Activated B cell treated with CpG ODN at 0.5 μM for 24 hours (primary cell): ENCODE measurements at regions not wholly inside any gene's neighbourhood (a gene's known extent, or its start where the extent isn't known, plus 50 kb on each side); places are given as distances from the start of the nearest gene placed in this dataset.

ENCODE experiments used
- ATAC-seq: fragments of 200-7000 bp; cut with Tn5 transposase; one replicate; pipeline ENCODE4 v1.10.0; 2021; ENCODE audit warnings: low read depth, mild to moderate bottlenecking, moderate library complexity
- CTCF ChIA-PET: fragments of 350-600 bp; sonication (Branson Sonifier 250); formaldehyde crosslinking; loops from one replicate; lab custom pipeline; 2021; ENCODE audit warnings: antibody characterized with exemption; lab: Charles Lee
- POLR2A ChIA-PET: fragments of 350-600 bp; sonication (Branson Sonifier 250); formaldehyde crosslinking; loops from one replicate; lab custom pipeline; 2021; ENCODE audit warnings: antibody characterized with exemption; lab: Charles Lee
- DNase-seq: peaks from one replicate; pipeline ENCODE4 v3.0.0; 2022
- H3K27ac Mint-ChIP-seq: one replicate; pipeline ENCODE4 v1.8.0; 2020; ENCODE audit warnings: mixed read lengths
- H3K27me3 Mint-ChIP-seq: one replicate; pipeline ENCODE4 v1.8.0; 2021; ENCODE audit warnings: mixed read lengths
- H3K36me3 Mint-ChIP-seq: one replicate; pipeline ENCODE4 v1.8.0; 2021; ENCODE audit warnings: low read depth, mixed read lengths
- H3K4me1 Mint-ChIP-seq: one replicate; pipeline ENCODE4 v1.8.0; 2021; ENCODE audit warnings: mixed read lengths
- H3K4me3 Mint-ChIP-seq: one replicate; pipeline ENCODE4 v1.8.0; 2020; ENCODE audit warnings: mild to moderate bottlenecking, mixed read lengths
- H3K9me3 Mint-ChIP-seq: one replicate; pipeline ENCODE4 v1.8.0; 2020; ENCODE audit warnings: mixed read lengths
- intact Hi-C: fragments of 100-400 bp; cut with micrococcal nuclease; formaldehyde crosslinking; loops from one replicate; pipeline ENCODE4 v1.15.1; 2024
- TF ChIP-seq, protein P1 (sequence below): fragments of 200-600 bp; IDR thresholded peaks from one replicate; pipeline ENCODE4 v1.8.0; 2022; ENCODE audit warnings: antibody characterized with exemption, mild to moderate bottlenecking

DNA sequence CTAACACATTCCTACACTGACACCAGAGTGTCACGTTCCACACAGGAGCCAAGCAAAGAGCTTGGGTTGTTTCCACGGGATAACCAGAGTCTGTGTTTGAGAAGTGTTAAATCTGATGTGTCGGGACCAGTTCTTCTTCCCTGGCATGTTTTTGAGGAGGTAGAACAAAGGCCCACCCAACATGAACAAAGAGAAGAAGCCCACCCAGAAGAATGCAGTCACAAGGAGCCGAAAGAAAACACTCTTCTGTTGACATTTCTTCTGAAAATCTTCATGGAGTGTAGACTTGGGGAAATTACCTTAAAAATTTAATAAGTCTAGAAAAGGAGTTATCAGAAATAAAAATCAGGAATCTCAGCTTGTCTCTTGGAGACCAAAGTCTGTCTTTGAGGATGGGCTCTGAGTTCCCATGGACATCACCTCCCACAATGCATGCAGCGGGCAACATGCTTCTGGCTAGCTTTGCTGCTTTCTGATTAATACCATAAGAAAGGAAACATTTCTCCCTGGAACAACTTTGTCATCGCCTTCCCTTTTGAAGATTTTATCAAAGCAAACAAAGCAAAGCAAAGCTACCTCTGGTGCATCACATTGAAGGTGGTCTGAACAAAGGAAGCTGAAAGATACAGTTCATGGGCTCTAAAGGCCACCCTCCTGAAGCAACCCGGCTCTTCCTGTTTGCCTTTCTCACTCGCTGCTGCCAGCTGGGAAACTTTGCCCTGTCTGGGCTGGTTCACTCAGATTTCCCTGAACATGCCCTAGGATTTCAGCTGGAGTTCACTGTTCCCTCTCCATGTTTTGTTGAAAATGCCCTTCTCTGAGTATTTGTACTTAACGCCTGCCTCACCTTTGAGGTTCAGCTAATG lies 448.1 kb downstream of the KIF16B start:
- H3K4me3 Mint-ChIP-seq = no peak overlapping the region
- no peaks in the 10 kb centered on the region for H3K27me3 Mint-ChIP-seq
- no peak for ATAC-seq
- DNase-seq = no peak
- ChIA-PET CTCF (no interaction called here), POLR2A (no interaction called here)
- peaks cover 17% of the 10 kb centered on the region for H3K4me1 Mint-ChIP-seq
- no peak overlapping the region for H3K27ac Mint-ChIP-seq
- intact Hi-C loops = no loop called here
- H3K36me3 Mint-ChIP-seq = no peaks in the 10 kb centered on the region
- TF ChIP-seq, protein P1, sequence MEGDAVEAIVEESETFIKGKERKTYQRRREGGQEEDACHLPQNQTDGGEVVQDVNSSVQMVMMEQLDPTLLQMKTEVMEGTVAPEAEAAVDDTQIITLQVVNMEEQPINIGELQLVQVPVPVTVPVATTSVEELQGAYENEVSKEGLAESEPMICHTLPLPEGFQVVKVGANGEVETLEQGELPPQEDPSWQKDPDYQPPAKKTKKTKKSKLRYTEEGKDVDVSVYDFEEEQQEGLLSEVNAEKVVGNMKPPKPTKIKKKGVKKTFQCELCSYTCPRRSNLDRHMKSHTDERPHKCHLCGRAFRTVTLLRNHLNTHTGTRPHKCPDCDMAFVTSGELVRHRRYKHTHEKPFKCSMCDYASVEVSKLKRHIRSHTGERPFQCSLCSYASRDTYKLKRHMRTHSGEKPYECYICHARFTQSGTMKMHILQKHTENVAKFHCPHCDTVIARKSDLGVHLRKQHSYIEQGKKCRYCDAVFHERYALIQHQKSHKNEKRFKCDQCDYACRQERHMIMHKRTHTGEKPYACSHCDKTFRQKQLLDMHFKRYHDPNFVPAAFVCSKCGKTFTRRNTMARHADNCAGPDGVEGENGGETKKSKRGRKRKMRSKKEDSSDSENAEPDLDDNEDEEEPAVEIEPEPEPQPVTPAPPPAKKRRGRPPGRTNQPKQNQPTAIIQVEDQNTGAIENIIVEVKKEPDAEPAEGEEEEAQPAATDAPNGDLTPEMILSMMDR = no peak
- no peaks in the 10 kb centered on the region for H3K9me3 Mint-ChIP-seq

DNA sequence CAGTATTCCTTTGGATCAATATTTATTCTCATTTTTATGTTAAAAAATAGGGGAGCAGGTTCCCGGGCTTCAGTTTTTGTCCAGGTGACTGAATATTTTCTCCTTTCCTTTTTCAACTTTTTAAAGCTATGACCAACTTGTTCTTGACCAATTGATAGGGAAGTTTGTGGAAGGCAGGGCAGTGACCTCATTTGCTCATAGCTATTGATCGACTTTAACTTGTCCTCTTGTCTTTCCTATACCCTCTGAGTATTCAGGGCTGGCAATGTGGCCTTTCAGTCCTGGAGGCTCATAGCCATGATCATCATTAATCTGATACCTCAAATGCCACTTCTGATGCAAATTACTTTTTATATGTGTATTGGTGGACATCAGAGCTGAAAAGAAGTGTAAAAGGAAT lies 448.8 kb downstream of the KIF16B start:
- TF ChIP-seq, protein P1 = no peak
- Mint-ChIP-seq H3K27ac (no peak overlapping the region), H3K27me3 (no peaks in the 10 kb centered on the region), H3K4me3 (no peak overlapping the region), H3K36me3 (no peaks in the 10 kb centered on the region), H3K4me1 (peaks cover 17% of the 10 kb centered on the region), H3K9me3 (no peaks in the 10 kb centered on the region)
- DNase-seq (no peak), ATAC-seq (no peak)
- intact Hi-C loops = no loop called here
- CTCF ChIA-PET = no interaction called here
- POLR2A ChIA-PET = no interaction called here

DNA sequence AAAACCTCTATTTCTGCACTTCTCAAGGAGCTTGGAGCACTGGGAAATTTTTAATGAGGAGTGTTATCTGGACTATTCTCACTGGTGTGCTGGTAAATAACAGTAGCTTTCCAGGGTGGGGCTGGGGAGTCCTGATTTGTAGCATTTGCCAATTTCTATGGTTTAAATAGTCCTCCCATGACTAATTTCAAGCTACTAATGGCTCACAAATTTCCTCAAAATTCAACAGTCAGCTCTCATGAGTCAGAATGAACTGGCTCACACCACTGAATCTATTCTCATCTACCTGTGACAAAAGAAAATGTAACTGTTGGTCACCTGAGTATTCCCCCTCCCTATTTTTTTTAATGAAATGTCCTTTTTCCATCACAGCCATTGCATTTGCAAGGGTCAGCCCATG lies 449.6 kb downstream of the KIF16B start:
- no peaks in the 10 kb centered on the region for H3K9me3 Mint-ChIP-seq
- H3K27ac Mint-ChIP-seq = no peak overlapping the region
- no peak overlapping the region for H3K4me3 Mint-ChIP-seq
- no peaks in the 10 kb centered on the region for H3K27me3 Mint-ChIP-seq
- ChIA-PET POLR2A (no interaction called here), CTCF (no interaction called here)
- no peaks in the 10 kb centered on the region for H3K36me3 Mint-ChIP-seq
- peaks cover 19% of the 10 kb centered on the region for H3K4me1 Mint-ChIP-seq
- TF ChIP-seq, protein P1 = no peak
- ATAC-seq (no peak), DNase-seq (no peak)
- intact Hi-C loops = no loop called here

GRCh38 chr20:16119909-16120308 lies 453.3 kb downstream of the KIF16B start:
- DNase-seq = no peak
- H3K27ac Mint-ChIP-seq = no peak overlapping the region
- H3K4me1 Mint-ChIP-seq = peaks cover 4% of the 10 kb centered on the region
- intact Hi-C loops = loop anchor here (5.0 kb wide), 1 partner anchor 38 kb away; no protein-coding TSS in a partner anchor
- no peak for ATAC-seq
- ChIA-PET POLR2A (no interaction called here), CTCF (no interaction called here)
- H3K27me3 Mint-ChIP-seq = no peaks in the 10 kb centered on the region
- no peaks in the 10 kb centered on the region for H3K36me3 Mint-ChIP-seq
- TF ChIP-seq, protein P1 = no peak
- H3K9me3 Mint-ChIP-seq = no peaks in the 10 kb centered on the region
- no peak overlapping the region for H3K4me3 Mint-ChIP-seq

DNA sequence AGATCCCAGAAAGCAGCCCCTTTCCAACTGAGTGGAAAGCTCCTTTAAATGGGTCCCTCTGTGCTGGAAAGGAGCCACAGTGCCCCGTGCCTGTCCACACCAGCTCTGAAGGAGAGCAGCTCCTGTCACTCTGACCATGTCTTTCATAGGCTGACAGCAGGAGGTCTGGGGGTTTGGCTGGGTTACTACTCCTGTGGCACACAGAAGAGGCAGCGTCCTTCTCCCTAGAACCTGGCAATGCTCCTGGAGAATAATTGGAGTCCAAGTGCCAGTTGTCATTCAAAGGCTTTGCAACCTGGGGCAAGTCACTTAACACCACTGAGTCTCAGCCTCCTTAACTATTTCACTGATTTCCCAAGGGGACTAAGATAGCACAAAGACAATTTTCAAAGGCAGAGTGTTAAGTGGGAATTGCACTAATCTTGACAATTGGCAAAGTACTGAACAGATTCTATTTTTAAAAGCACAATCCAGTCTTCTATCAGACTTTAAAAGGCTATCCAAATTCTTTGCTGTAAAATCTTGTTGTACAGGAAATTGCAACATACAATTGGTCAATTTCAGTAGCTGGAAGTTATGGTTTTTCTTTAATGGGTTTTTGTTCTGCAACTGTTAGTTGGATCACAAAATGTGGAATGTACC lies 457.2 kb downstream of the KIF16B start:
- ChIA-PET POLR2A (no interaction called here), CTCF (no interaction called here)
- no peak for ATAC-seq
- Mint-ChIP-seq H3K4me3 (no peak overlapping the region), H3K27me3 (no peaks in the 10 kb centered on the region), H3K36me3 (no peaks in the 10 kb centered on the region), H3K4me1 (peaks cover 27% of the 10 kb centered on the region), H3K27ac (no peak overlapping the region), H3K9me3 (no peaks in the 10 kb centered on the region)
- intact Hi-C loops = loop anchor here (5.0 kb wide), 1 partner anchor 34 kb away; no protein-coding TSS in a partner anchor
- TF ChIP-seq, protein P1 = no peak
- DNase-seq = no peak
